NCI-H1105 (cell line): ENCODE measurements at regions not wholly inside any gene's neighbourhood (a gene's known extent, or its start where the extent isn't known, plus 50 kb on each side); places are given as distances from the start of the nearest gene placed in this dataset.

ENCODE experiments used
- DNase-seq: peaks from one replicate; lab custom pipeline; 2025; lab: John Stamatoyannopoulos, UW

GRCh38 chrX:139121616-139122286 is 408.8 kb upstream of the F9 start:
- no peak for DNase-seq

- no peak for DNase-seq
Measured at GRCh38 chrX:139120760-139121159, 409.2 kb upstream of the FGF13 start.

GRCh38 chrX:139113708-139114107 is 402.2 kb upstream of the FGF13 start:
- no peak for DNase-seq

GRCh38 chrX:139112432-139112831 is 400.9 kb upstream of the FGF13 start:
- no peak for DNase-seq

- DNase-seq: no peak
Measured at GRCh38 chrX:139106069-139106468, 394.6 kb upstream of the FGF13 start.

- DNase-seq: no peak
Measured at GRCh38 chrX:139094671-139095592, 383.4 kb upstream of the FGF13 start.

- no peak for DNase-seq
Measured at GRCh38 chrX:139093201-139093600, 381.7 kb upstream of the FGF13 start.

- no peak for DNase-seq
Measured at GRCh38 chrX:139091878-139092277, 380.4 kb upstream of the FGF13 start.

GRCh38 chrX:139091066-139091465 is 379.5 kb upstream of the FGF13 start:
- no peak for DNase-seq

GRCh38 chrX:139086246-139086645 is 374.7 kb upstream of the FGF13 start:
- no peak for DNase-seq

- no peak for DNase-seq
Measured at GRCh38 chrX:139085404-139085803, 373.9 kb upstream of the FGF13 start.

- no peak for DNase-seq
Measured at GRCh38 chrX:139083191-139083590, 371.7 kb upstream of the FGF13 start.

- no peak for DNase-seq
Measured at GRCh38 chrX:139081965-139082364, 370.4 kb upstream of the FGF13 start.

GRCh38 chrX:139079789-139080188 is 368.3 kb upstream of the FGF13 start:
- DNase-seq: no peak

- no peak for DNase-seq
Measured at GRCh38 chrX:139078761-139079280, 367.3 kb upstream of the FGF13 start.

GRCh38 chrX:139078342-139078741 is 366.8 kb upstream of the FGF13 start:
- DNase-seq: no peak

- DNase-seq: no peak
Measured at GRCh38 chrX:139077281-139078250, 366.0 kb upstream of the FGF13 start.

- DNase-seq: no peak
Measured at GRCh38 chrX:139063364-139063763, 351.8 kb upstream of the FGF13 start.

GRCh38 chrX:139058831-139059495 is 347.4 kb upstream of the FGF13 start:
- no peak for DNase-seq

GRCh38 chrX:139052461-139052860 is 340.9 kb upstream of the FGF13 start:
- DNase-seq: no peak

- no peak for DNase-seq
Measured at GRCh38 chrX:139049465-139049864, 337.9 kb upstream of the FGF13 start.
